Osteocyte (in vitro differentiated cells): ENCODE measurements at regions not wholly inside any gene's neighbourhood (a gene's known extent, or its start where the extent isn't known, plus 50 kb on each side); places are given as distances from the start of the nearest gene placed in this dataset.

ENCODE experiments used
- DNase-seq: peaks from one replicate; pipeline ENCODE4 v3.0.0; 2021; ENCODE audit warnings: mixed read lengths; ENCODE audit not compliant: unreplicated experiment; ENCODE audit errors: extremely low spot score
- H3K27ac Mint-ChIP-seq: one replicate; pipeline ENCODE4 v1.8.0; 2021; ENCODE audit warnings: mild to moderate bottlenecking, mixed read lengths; ENCODE audit not compliant: unreplicated experiment
- H3K27me3 Mint-ChIP-seq: one replicate; pipeline ENCODE4 v1.8.0; 2021; ENCODE audit warnings: mixed read lengths; ENCODE audit not compliant: unreplicated experiment
- H3K36me3 Mint-ChIP-seq: one replicate; pipeline ENCODE4 v1.8.0; 2021; ENCODE audit warnings: mixed read lengths; ENCODE audit not compliant: unreplicated experiment
- H3K4me1 Mint-ChIP-seq: one replicate; pipeline ENCODE4 v1.8.0; 2021; ENCODE audit warnings: mixed read lengths; ENCODE audit not compliant: unreplicated experiment
- H3K4me3 Mint-ChIP-seq: one replicate; pipeline ENCODE4 v1.8.0; 2021; ENCODE audit warnings: mild to moderate bottlenecking, moderate library complexity, mixed read lengths; ENCODE audit not compliant: unreplicated experiment
- H3K9me3 Mint-ChIP-seq: one replicate; pipeline ENCODE4 v1.8.0; 2021; ENCODE audit warnings: mixed read lengths; ENCODE audit not compliant: unreplicated experiment
- TF ChIP-seq, protein P1 (sequence below): fragments of 200-600 bp; sonication (generic); IDR thresholded peaks from 2 replicates; pipeline ENCODE4 v1.5.0; 2021; ENCODE audit warnings: antibody characterized with exemption, mild to moderate bottlenecking, moderate library complexity

DNA sequence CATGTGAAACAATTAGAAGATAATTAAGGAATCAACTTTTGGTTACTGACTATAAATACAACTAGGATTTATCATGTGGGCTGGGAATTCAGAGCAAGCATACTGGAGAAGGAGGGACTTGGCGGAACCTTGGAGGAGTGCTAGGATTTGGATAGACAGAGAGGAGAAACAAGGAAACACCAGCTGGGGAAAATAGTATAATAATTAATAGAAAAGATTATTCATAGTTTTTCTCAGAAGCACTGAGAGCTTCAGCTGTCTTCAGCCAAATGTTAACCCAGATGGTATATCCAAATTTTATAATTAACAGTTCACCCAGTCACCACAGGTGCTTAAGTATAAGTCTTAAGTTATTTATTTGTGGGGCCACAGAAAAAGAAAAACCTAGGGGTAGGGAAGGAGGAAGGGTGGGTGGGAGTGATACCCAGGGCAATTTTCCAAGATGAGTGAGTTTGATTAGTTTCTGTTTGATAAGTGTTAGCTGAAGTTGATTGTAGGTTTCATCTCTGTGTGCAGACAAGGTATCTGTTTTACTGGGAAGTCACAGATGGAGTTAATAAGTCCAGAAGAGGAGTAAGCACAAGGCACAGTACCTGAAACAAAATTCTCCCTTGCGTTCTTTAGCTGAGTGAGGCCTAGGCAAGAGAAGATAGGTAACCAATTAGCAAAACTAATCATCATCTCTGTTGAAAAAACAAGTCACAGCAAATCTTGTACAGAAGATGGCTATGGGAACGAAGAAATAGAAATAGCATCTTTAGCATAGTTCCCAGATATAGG lies 175.5 kb downstream of the TFAP2B start:
- peaks cover 5% of the 10 kb centered on the region for H3K9me3 Mint-ChIP-seq
- TF ChIP-seq, protein P1, sequence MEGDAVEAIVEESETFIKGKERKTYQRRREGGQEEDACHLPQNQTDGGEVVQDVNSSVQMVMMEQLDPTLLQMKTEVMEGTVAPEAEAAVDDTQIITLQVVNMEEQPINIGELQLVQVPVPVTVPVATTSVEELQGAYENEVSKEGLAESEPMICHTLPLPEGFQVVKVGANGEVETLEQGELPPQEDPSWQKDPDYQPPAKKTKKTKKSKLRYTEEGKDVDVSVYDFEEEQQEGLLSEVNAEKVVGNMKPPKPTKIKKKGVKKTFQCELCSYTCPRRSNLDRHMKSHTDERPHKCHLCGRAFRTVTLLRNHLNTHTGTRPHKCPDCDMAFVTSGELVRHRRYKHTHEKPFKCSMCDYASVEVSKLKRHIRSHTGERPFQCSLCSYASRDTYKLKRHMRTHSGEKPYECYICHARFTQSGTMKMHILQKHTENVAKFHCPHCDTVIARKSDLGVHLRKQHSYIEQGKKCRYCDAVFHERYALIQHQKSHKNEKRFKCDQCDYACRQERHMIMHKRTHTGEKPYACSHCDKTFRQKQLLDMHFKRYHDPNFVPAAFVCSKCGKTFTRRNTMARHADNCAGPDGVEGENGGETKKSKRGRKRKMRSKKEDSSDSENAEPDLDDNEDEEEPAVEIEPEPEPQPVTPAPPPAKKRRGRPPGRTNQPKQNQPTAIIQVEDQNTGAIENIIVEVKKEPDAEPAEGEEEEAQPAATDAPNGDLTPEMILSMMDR = no peak
- no peaks in the 10 kb centered on the region for H3K36me3 Mint-ChIP-seq
- no peak overlapping the region for H3K27ac Mint-ChIP-seq
- DNase-seq = no peak
- peaks cover 39% of the 10 kb centered on the region for H3K4me1 Mint-ChIP-seq
- H3K4me3 Mint-ChIP-seq = no peak overlapping the region
- no peaks in the 10 kb centered on the region for H3K27me3 Mint-ChIP-seq

DNA sequence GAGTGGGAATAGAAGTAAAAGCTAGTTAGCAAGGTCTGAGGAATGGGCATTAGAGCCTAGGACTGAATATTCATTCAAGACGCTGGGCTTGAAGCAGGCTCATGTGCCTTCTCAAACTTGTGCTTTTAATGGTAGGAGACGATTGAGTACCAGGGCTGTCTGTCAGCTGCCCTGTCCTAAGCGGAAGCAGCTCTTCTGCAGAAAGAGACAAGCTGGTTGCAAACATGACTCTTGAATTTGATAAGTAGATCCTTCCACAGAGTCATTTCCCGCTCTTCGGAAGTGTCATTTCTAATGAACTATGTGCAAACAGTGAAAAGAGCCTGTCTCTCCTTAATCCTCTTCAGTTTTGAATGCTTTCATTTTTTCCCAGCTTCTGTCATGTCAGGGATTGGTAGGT lies 176.4 kb downstream of the TFAP2B start:
- Mint-ChIP-seq H3K9me3 (peaks cover 6% of the 10 kb centered on the region), H3K36me3 (no peaks in the 10 kb centered on the region), H3K4me1 (peaks cover 35% of the 10 kb centered on the region)

DNA sequence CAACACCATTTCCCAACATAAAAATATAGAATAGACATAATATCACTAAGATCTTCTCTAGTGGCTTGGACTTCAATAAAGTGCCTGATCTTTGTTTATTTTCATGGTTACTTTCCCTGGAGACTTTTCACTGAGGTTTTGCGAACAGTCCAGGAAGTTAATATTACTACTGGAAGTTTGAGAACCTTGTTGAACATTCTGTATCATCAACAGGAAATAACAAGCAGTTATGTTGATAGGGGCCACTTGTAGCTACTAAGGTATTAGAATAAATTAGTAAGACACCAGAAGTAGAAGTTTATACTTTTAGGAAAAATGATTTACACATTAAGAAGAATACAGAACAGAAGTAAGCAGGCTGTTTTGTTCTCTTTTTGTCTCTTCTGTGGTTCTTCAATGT lies 180.2 kb downstream of the TFAP2B start:
- Mint-ChIP-seq H3K36me3 (no peaks in the 10 kb centered on the region), H3K9me3 (peaks cover 3% of the 10 kb centered on the region), H3K27me3 (no peaks in the 10 kb centered on the region), H3K27ac (no peak overlapping the region), H3K4me3 (no peak overlapping the region), H3K4me1 (peaks cover 14% of the 10 kb centered on the region)
- no peak for DNase-seq
- TF ChIP-seq, protein P1 = no peak

More for the DNA sequence above, 176.4 kb downstream of the TFAP2B start:
- H3K27me3 Mint-ChIP-seq = no peaks in the 10 kb centered on the region
- H3K4me3 Mint-ChIP-seq = no peak overlapping the region
- DNase-seq = no peak
- TF ChIP-seq, protein P1 = no peak
- no peak overlapping the region for H3K27ac Mint-ChIP-seq

DNA sequence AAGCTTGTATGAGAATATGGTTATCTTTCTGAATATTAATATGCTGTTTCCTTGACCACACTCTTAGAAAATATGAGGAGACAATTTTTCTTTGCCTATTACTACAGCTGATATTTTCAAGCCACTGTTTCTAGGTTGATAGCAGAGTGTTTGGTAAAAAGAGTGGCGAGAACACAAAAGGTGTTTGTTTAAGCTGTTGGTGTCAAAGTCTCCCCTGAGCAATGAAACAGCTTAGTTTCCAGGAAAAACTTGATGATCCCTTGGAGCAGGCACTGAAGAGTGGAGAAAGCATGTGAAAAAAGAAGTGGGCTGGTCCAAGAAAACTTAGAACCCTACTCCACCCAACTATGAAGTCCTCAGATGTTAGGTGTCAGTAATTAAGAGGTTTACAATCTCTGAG lies 182.7 kb downstream of the TFAP2B start:
- H3K4me1 Mint-ChIP-seq = peaks cover 4% of the 10 kb centered on the region
- no peak overlapping the region for H3K27ac Mint-ChIP-seq
- peaks cover 3% of the 10 kb centered on the region for H3K9me3 Mint-ChIP-seq
- H3K27me3 Mint-ChIP-seq = no peaks in the 10 kb centered on the region
- H3K36me3 Mint-ChIP-seq = no peaks in the 10 kb centered on the region
- DNase-seq = no peak
- H3K4me3 Mint-ChIP-seq = no peak overlapping the region
- TF ChIP-seq, protein P1 = no peak

GRCh38 chr6:51004380-51004779 lies 185.7 kb downstream of the TFAP2B start:
- DNase-seq = no peak
- peaks cover 3% of the 10 kb centered on the region for H3K9me3 Mint-ChIP-seq
- no peak overlapping the region for H3K27ac Mint-ChIP-seq
- no peaks in the 10 kb centered on the region for H3K4me1 Mint-ChIP-seq
- H3K27me3 Mint-ChIP-seq = no peaks in the 10 kb centered on the region
- H3K4me3 Mint-ChIP-seq = no peak overlapping the region
- H3K36me3 Mint-ChIP-seq = peaks cover 1% of the 10 kb centered on the region
- TF ChIP-seq, protein P1 = no peak
